ENCODE measurements at regions not wholly inside any gene's neighbourhood (a gene's known extent, or its start where the extent isn't known, plus 50 kb on each side); places are given as distances from the start of the nearest gene placed in this dataset.

- no peak for DNase-seq
Observed at GRCh38 chr3:26558257-26558656, 64.3 kb upstream of the LRRC3B start.

GRCh38 chr3:26559227-26559626 is 63.3 kb upstream of the LRRC3B start:
- DNase-seq = no peak

- no peak for DNase-seq
Observed at GRCh38 chr3:26560081-26560480, 62.5 kb upstream of the LRRC3B start.

GRCh38 chr3:26562021-26562768 is 60.4 kb upstream of the LRRC3B start:
- DNase-seq = no peak
